OCI-LY1 (cell line): ENCODE measurements at regions not wholly inside any gene's neighbourhood (a gene's known extent, or its start where the extent isn't known, plus 50 kb on each side); places are given as distances from the start of the nearest gene placed in this dataset.

Experiments used
- H2AFZ ChIP-seq: fragments of 200-600 bp; sonication (generic), shearing (Covaris generic); 2 replicates; pipeline ENCODE4 v1.6.0; 2014; ENCODE audit warnings: antibody characterized with exemption, mild to moderate bottlenecking, low read length
- H3F3A ChIP-seq: fragments of 200-600 bp; sonication (generic), shearing (Covaris generic); 2 replicates; pipeline ENCODE4 v1.6.0; 2014; ENCODE audit warnings: mild to moderate bottlenecking, antibody characterized with exemption, low read length, moderate library complexity; ENCODE audit not compliant: insufficient read depth
- H3K27ac ChIP-seq: fragments of 200-600 bp; sonication (generic); 2 replicates; pipeline ENCODE4 v1.5.1; 2014; ENCODE audit warnings: low read length, mixed run types, mild to moderate bottlenecking, low read depth; ENCODE audit not compliant: poor library complexity, severe bottlenecking
- H3K27me3 ChIP-seq: fragments of 200-600 bp; sonication (generic); 2 replicates; pipeline ENCODE4 v1.6.0; 2014; ENCODE audit warnings: antibody characterized with exemption, mild to moderate bottlenecking, low read length, moderate library complexity; ENCODE audit not compliant: insufficient read depth
- H3K36me3 ChIP-seq: fragments of 200-600 bp; sonication (generic); 2 replicates; pipeline ENCODE4 v1.6.1; 2014; ENCODE audit warnings: mild to moderate bottlenecking, antibody characterized with exemption, low read length, moderate library complexity, mixed read lengths; ENCODE audit not compliant: insufficient read depth
- H3K4me1 ChIP-seq: fragments of 200-600 bp; sonication (generic); 2 replicates; pipeline ENCODE4 v1.5.1; 2014; ENCODE audit warnings: mild to moderate bottlenecking, low read length, moderate library complexity; ENCODE audit not compliant: insufficient read depth, severe bottlenecking
- H3K4me2 ChIP-seq: fragments of 200-600 bp; sonication (generic), shearing (Covaris generic); 2 replicates; pipeline ENCODE4 v1.6.1; 2014; ENCODE audit warnings: low read length
- H3K4me3 ChIP-seq: fragments of 200-600 bp; sonication (generic); 2 replicates; pipeline ENCODE4 v1.5.1; 2014; ENCODE audit warnings: low read length, low read depth, mild to moderate bottlenecking, mixed read lengths; ENCODE audit not compliant: poor library complexity, severe bottlenecking
- H3K79me2 ChIP-seq: fragments of 200-600 bp; shearing (Covaris generic); 2 replicates; pipeline ENCODE4 v1.6.1; 2016; ENCODE audit warnings: mixed run types, low read length, mixed read lengths; ENCODE audit not compliant: insufficient read depth
- H3K9ac ChIP-seq: fragments of 200-600 bp; sonication (generic), shearing (Covaris generic); 2 replicates; pipeline ENCODE4 v1.6.1; 2014; ENCODE audit warnings: mild to moderate bottlenecking, low read length, mixed read lengths
- H3K9me2 ChIP-seq: fragments of 200-600 bp; sonication (generic), shearing (Covaris generic); 2 replicates; pipeline ENCODE4 v1.6.1; 2014; ENCODE audit warnings: low read depth, mild to moderate bottlenecking, low read length, mixed read lengths
- H3K9me3 ChIP-seq: fragments of 200-600 bp; shearing (Covaris generic); 2 replicates; pipeline ENCODE4 v1.6.1; 2014; ENCODE audit warnings: low read length, mixed read lengths
- H4K20me1 ChIP-seq: fragments of 200-600 bp; sonication (generic), shearing (Covaris generic); 2 replicates; pipeline ENCODE4 v1.6.0; 2016; ENCODE audit warnings: mild to moderate bottlenecking, low read length; ENCODE audit not compliant: insufficient read depth
- EZH2 ChIP-seq: fragments of 200-600 bp; sonication (generic), shearing (Covaris generic); IDR thresholded peaks from 2 replicates; pipeline ENCODE4 v1.8.0; 2017; ENCODE audit warnings: borderline replicate concordance, mixed run types, mild to moderate bottlenecking, antibody characterized with exemption, low read length, moderate library complexity, mixed read lengths
- TF ChIP-seq, protein P1 (sequence below): fragments of 200-600 bp; sonication (generic), shearing (Covaris generic); IDR thresholded peaks from 2 replicates; pipeline ENCODE4 v1.5.1; 2017; ENCODE audit warnings: mild to moderate bottlenecking, antibody characterized with exemption, low read length, moderate library complexity, mixed read lengths

DNA sequence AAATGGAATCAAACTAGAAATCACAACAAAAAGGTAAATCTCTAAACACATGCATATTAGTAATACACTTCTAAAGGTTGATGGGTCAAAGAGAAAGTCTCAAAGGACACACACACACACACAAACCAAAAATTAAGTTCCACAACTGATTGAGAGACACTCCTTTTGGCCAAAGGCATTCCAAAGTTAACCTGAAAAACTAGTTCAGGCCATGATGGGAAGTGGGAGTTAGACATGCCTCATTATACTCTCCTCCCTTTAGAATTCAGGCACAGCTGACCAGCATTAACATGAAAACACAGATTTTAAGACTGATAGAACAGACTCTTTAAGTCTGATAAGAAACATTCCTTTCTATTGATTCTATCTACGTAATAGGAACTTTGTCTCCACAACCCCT, 332.4 kb upstream of the IGFBP3 start:
- H3K79me2 ChIP-seq: no peaks in the 10 kb centered on the region
- H3K4me3 ChIP-seq: no peak overlapping the region
- TF ChIP-seq, protein P1, sequence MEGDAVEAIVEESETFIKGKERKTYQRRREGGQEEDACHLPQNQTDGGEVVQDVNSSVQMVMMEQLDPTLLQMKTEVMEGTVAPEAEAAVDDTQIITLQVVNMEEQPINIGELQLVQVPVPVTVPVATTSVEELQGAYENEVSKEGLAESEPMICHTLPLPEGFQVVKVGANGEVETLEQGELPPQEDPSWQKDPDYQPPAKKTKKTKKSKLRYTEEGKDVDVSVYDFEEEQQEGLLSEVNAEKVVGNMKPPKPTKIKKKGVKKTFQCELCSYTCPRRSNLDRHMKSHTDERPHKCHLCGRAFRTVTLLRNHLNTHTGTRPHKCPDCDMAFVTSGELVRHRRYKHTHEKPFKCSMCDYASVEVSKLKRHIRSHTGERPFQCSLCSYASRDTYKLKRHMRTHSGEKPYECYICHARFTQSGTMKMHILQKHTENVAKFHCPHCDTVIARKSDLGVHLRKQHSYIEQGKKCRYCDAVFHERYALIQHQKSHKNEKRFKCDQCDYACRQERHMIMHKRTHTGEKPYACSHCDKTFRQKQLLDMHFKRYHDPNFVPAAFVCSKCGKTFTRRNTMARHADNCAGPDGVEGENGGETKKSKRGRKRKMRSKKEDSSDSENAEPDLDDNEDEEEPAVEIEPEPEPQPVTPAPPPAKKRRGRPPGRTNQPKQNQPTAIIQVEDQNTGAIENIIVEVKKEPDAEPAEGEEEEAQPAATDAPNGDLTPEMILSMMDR: no peak
- no peak for TF ChIP-seq EZH2
- H2AFZ ChIP-seq: no peak overlapping the region
- H3K36me3 ChIP-seq: no peaks in the 10 kb centered on the region
- H3K9me2 ChIP-seq: no peaks in the 10 kb centered on the region
- no peak overlapping the region for H3K4me2 ChIP-seq
- H3K27ac ChIP-seq: no peak overlapping the region
- no peaks in the 10 kb centered on the region for H3K27me3 ChIP-seq
- H3F3A ChIP-seq: no peaks in the 10 kb centered on the region
- no peaks in the 10 kb centered on the region for H3K4me1 ChIP-seq
- H4K20me1 ChIP-seq: no peaks in the 10 kb centered on the region
- H3K9ac ChIP-seq: no peak overlapping the region
- no peaks in the 10 kb centered on the region for H3K9me3 ChIP-seq

DNA sequence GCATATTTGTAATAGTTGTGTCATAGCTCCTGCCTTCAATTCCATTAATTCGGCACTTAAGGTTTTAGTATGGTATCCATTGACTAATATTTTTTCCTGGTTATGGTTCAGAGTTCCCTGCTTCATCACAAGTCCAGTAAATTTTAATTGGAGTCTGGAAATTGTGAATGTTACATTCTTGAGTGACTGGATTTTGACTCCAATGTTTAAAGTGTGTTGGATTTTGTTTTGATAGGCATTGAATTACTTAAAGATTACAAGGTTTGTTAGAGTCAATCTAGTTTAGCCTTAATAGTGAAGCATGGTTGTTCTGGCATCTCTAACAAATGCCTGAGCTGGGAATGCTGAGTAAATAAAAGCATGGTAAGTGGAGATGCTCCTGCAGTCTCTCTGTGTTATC, 326.6 kb upstream of the IGFBP3 start:
- Histone ChIP-seq H2AFZ (no peak overlapping the region), H3K4me3 (no peak overlapping the region), H3K4me2 (no peak overlapping the region), H3K27me3 (no peaks in the 10 kb centered on the region), H3K9ac (no peak overlapping the region), H3K4me1 (no peaks in the 10 kb centered on the region), H3K9me3 (no peaks in the 10 kb centered on the region), H4K20me1 (no peaks in the 10 kb centered on the region), H3K36me3 (no peaks in the 10 kb centered on the region), H3K79me2 (no peaks in the 10 kb centered on the region), H3K9me2 (no peaks in the 10 kb centered on the region), H3K27ac (no peak overlapping the region), H3F3A (no peaks in the 10 kb centered on the region)
- TF ChIP-seq EZH2: no peak
- TF ChIP-seq, protein P1: no peak

DNA sequence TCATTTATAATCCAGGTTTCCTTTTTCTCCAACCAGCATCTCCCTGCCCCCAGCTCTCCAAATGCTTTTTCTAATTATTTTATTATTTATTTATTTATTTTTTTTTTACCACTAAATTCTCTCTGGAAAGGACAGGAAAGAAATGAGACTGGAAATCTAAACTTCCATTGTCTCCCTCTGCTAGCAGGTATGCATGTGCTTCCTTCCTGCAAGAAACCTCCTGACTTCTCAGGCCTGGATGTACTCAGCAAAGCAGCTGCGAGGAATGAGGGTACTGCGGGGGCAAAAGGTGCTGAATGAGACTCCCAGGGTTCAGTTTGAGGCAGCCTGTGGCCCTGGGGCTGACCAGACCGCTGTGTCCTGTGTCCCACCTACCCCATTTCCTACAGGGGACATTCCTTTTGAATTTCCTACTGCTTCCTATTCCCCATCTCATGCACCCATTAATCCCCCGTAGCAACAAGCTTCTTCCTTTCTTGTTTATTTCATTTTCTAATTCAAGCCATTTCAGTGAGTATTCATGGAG, 324.6 kb upstream of the IGFBP3 start:
- no peak overlapping the region for H3K27ac ChIP-seq
- no peak overlapping the region for H3K9ac ChIP-seq
- H3K4me2 ChIP-seq: no peak overlapping the region
- no peaks in the 10 kb centered on the region for H3F3A ChIP-seq
- no peak for TF ChIP-seq EZH2
- TF ChIP-seq, protein P1: no peak
- no peak overlapping the region for H3K4me3 ChIP-seq
- H3K4me1 ChIP-seq: no peaks in the 10 kb centered on the region
- H3K36me3 ChIP-seq: no peaks in the 10 kb centered on the region
- no peaks in the 10 kb centered on the region for H3K9me2 ChIP-seq
- no peaks in the 10 kb centered on the region for H4K20me1 ChIP-seq
- no peaks in the 10 kb centered on the region for H3K27me3 ChIP-seq
- H3K9me3 ChIP-seq: no peaks in the 10 kb centered on the region
- H3K79me2 ChIP-seq: no peaks in the 10 kb centered on the region
- H2AFZ ChIP-seq: no peak overlapping the region
